GM23248 (cell line): ENCODE measurements at regions not wholly inside any gene's neighbourhood (a gene's known extent, or its start where the extent isn't known, plus 50 kb on each side); places are given as distances from the start of the nearest gene placed in this dataset.

Experiments
- EZH2 ChIP-seq: fragments of 200-600 bp; sonication (generic); IDR thresholded peaks from 2 replicates; pipeline ENCODE4 v1.6.1; 2018; ENCODE audit warnings: antibody characterized with exemption, mild to moderate bottlenecking; ENCODE audit not compliant: insufficient read depth, poor library complexity, severe bottlenecking
- EZH2phosphoT487 ChIP-seq: fragments of 200-600 bp; sonication (generic); IDR thresholded peaks from 2 replicates; pipeline ENCODE4 v1.6.1; 2018; ENCODE audit warnings: antibody characterized with exemption, moderate library complexity, mild to moderate bottlenecking, low read depth; ENCODE audit not compliant: insufficient read depth

DNA sequence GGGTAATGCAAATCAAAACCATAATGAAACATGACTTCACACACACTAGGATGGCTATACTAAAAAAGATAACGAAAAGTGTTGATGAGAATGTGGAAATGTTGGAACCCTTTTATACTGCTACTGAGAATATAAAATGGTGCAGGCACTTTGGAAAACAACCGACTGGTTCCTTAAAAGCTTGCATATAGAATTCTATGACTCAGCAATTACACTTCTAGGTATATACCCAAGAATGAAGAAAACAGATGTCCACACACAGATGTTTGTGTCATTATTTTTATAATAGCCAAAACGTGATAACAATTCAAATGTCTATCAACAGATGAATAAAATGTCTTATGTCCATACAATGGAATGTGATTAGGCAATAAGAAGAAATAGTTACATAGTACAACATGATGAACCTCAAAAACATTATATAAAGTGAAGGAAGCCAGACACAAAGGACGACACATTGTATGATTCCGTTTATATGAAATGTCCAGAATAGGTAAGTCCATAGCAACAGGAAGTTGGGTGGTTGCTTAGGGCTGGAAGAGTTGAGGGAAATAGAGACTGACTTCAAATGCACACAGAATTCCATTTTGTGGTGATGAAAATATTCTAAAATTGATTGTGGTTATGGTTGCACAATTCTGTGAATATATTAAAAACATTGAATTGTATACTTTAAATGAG is 148.3 kb upstream of the PHYHIPL start:
- TF ChIP-seq EZH2: no peak
- no peak for TF ChIP-seq EZH2phosphoT487
